Adrenal gland (tissue), 9 donors: ENCODE measurements at regions not wholly inside any gene's neighbourhood (a gene's known extent, or its start where the extent isn't known, plus 50 kb on each side); places are given as distances from the start of the nearest gene placed in this dataset.

Experiments used
- DNase-seq, 7 donors: peaks; one replicate each; pipeline ENCODE4 v3.0.0-alpha.2; 2019 to 2020
- H3K27ac ChIP-seq, 5 donors: fragments of 200-600 bp; sonication (generic) in 4 of 5; 1 replicate in 3 of 5; 2 replicates in 2 of 5; pipeline versions ENCODE4 v1.5.1 to v1.8.0; 2016 to 2020; ENCODE audit warnings: mild to moderate bottlenecking in 1 of 5
- H3K27me3 ChIP-seq: fragments of 200-600 bp; 2 replicates; pipeline ENCODE4 v1.8.0; 2021
- H3K36me3 ChIP-seq, 2 donors: fragments of 200-600 bp; replicated peaks in 1 of 2; 1 replicate in 1 of 2; 2 replicates in 1 of 2; pipeline versions ENCODE4 v1.5.1 to v1.8.0; 2018 to 2022
- H3K4me1 ChIP-seq, 2 donors: fragments of 200-600 bp; replicated peaks in 1 of 2; 1 replicate in 1 of 2; 2 replicates in 1 of 2; pipeline versions ENCODE4 v1.5.1 to v1.8.0; 2018 to 2021
- H3K4me3 ChIP-seq, 4 donors: fragments of 200-600 bp; sonication (generic) in 3 of 4; one replicate each; pipeline ENCODE4 v1.5.1; 2016 to 2018
- H3K9me3 ChIP-seq, 3 donors: fragments of 200-600 bp; sonication (generic) in 1 of 3; replicated peaks in 1 of 3; 1 replicate in 2 of 3; 2 replicates in 1 of 3; pipeline versions ENCODE4 v1.5.1 to v1.8.0; 2016 to 2021
- POLR2A ChIP-seq, 2 donors: fragments of 450-650 bp; IDR thresholded peaks; one replicate each; pipeline ENCODE4 v1.6.1; 2017; ENCODE audit warnings: antibody characterized with exemption in 2 of 2, mild to moderate bottlenecking in 2 of 2, moderate library complexity in 1 of 2
- WGBS, 4 donors: extraction: QIAGEN DNeasy Blood & Tissue Kit in 2 of 4; methylation state at CpG; one replicate each; pipeline versions ENCODE4 v1.1.5 to v1.1.7; 2013 to 2017; 5-methylcytosine and 5-hydroxymethylcytosine counted together
- intact Hi-C, 2 donors: fragments of 100-400 bp; cut with DNase I; formaldehyde crosslinking; loops; one replicate each; pipeline versions ENCODE4 v1.14.1 to v1.15.0; 2022 to 2023
- TF ChIP-seq, protein P1 (sequence below), 6 experiments: fragments of 450-650 bp in 4 of 6; fragments of 200-600 bp in 2 of 6; sonication (generic) in 1 of 6; IDR thresholded peaks; 1 replicate in 5 of 6; 2 replicates in 1 of 6; pipeline versions ENCODE4 v1.5.1 to v1.8.0; 2016 to 2021; ENCODE audit warnings: antibody characterized with exemption in 6 of 6, mild to moderate bottlenecking in 2 of 6, moderate library complexity in 1 of 6
- donor health status: healthy with polysubstance abuse.
- donor health status: Bipolar disorder and iron deficiency.
- donor health status: DM: yes; HTN: yes; CAD: no.
- donor health status: DM: no; HTN: no; CAD: no.
- donor health status: DM: no; HTN: no; CAD: no.

DNA sequence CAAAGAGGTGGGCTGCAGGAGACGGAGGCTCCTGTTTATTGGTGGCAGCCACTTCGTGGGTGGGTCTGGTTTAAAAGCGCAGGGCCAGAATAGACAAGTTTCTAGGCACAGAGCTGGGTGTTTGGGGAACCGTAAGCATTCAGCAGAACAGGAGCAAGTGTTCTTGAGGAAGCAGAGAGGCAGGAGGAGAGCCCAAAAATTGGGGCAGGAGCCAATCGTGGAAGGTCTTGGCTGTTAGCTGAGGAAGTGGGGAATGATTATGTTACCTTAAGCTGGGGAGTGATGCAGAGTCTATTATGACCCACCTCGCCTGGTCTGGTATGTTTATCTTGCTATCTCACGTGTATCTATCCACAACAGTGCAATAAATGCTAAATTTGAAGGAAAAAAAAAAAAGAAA lies 64.3 kb upstream of the ATL2 start:
- H3K4me1 ChIP-seq: peaks cover 12 to 13% of the 10 kb centered on the region in 2 donors
- no peak for TF ChIP-seq POLR2A (IDR thresholded peaks at IDR 0.05)
- TF ChIP-seq, protein P1, sequence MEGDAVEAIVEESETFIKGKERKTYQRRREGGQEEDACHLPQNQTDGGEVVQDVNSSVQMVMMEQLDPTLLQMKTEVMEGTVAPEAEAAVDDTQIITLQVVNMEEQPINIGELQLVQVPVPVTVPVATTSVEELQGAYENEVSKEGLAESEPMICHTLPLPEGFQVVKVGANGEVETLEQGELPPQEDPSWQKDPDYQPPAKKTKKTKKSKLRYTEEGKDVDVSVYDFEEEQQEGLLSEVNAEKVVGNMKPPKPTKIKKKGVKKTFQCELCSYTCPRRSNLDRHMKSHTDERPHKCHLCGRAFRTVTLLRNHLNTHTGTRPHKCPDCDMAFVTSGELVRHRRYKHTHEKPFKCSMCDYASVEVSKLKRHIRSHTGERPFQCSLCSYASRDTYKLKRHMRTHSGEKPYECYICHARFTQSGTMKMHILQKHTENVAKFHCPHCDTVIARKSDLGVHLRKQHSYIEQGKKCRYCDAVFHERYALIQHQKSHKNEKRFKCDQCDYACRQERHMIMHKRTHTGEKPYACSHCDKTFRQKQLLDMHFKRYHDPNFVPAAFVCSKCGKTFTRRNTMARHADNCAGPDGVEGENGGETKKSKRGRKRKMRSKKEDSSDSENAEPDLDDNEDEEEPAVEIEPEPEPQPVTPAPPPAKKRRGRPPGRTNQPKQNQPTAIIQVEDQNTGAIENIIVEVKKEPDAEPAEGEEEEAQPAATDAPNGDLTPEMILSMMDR (IDR thresholded peaks at IDR 0.05): no peak
- H3K36me3 ChIP-seq: no peaks in the 10 kb centered on the region
- H3K9me3 ChIP-seq: no peaks in the 10 kb centered on the region
- H3K27me3 ChIP-seq: no peaks in the 10 kb centered on the region
- DNase-seq: no peak
- 91 to 93% (median 91%) methylated on average over 7 of the region's 7 CpGs for WGBS, 4 donors
- no peak overlapping the region for H3K4me3 ChIP-seq
- no peak overlapping the region for H3K27ac ChIP-seq
- intact Hi-C loops: no loop called here

DNA sequence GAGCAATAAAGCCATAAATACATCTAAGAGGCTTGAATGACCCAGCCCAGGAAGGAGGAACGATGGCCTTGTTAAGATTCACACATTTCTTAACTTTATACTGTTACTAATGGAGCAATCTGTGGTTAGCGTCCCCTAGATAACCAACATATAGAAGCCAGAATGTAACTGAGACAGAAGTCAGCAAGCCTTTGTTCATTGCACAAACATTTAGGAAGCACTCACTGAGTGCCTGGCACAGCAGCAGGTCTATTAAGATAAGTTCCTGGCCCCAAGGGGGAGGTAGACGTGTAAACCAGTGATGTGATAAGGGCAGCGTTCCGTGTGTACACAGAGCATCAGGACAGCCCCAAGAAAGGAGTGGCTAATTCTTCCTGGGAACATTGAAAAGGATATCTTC lies 63.6 kb upstream of the ATL2 start:
- 73 to 83% (median 79%) methylated on average over 5 of the region's 5 CpGs for WGBS, 4 donors
- H3K27me3 ChIP-seq: no peaks in the 10 kb centered on the region
- H3K4me1 ChIP-seq: peaks cover 12 to 13% of the 10 kb centered on the region in 2 donors

DNA sequence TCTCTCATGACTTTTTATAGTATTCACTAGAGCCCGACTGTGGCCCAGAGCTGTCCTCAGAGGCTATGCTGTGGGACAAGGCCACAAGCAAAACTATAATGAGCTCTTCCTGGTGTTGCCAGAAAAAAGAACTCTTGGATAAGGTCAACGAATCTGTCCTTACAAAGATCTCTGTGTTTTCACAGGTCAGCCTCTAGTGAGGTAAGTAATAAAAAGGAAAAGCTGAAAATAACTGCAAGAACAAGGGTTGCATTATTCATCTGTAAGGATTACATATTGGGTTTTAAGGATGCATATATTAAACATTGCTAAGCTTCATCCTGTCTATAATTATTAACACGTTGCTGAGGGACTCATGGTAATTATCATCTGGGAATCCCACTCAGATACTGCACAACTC lies 62.8 kb upstream of the ATL2 start:
- WGBS, 4 donors: 35 to 61% (median 49%) methylated on average over 3 of the region's 3 CpGs
- Histone ChIP-seq H3K36me3 (no peaks in the 10 kb centered on the region), H3K4me1 (peaks cover 12 to 13% of the 10 kb centered on the region in 2 donors), H3K27me3 (no peaks in the 10 kb centered on the region), H3K27ac (peak overlapping the region in 1 of 5 donors; percentile 17), H3K9me3 (no peaks in the 10 kb centered on the region), H3K4me3 (no peak overlapping the region)
- TF ChIP-seq POLR2A (IDR thresholded peaks at IDR 0.05): no peak
- DNase-seq: no peak
- intact Hi-C loops: no loop called here

More for the DNA sequence above, 63.6 kb upstream of the ATL2 start:
- intact Hi-C loops: no loop called here
- TF ChIP-seq, protein P1 (IDR thresholded peaks at IDR 0.05): no peak
- no peak for TF ChIP-seq POLR2A (IDR thresholded peaks at IDR 0.05)
- Histone ChIP-seq H3K9me3 (no peaks in the 10 kb centered on the region), H3K36me3 (no peaks in the 10 kb centered on the region), H3K4me3 (no peak overlapping the region), H3K27ac (no peak overlapping the region)
- DNase-seq: no peak

DNA sequence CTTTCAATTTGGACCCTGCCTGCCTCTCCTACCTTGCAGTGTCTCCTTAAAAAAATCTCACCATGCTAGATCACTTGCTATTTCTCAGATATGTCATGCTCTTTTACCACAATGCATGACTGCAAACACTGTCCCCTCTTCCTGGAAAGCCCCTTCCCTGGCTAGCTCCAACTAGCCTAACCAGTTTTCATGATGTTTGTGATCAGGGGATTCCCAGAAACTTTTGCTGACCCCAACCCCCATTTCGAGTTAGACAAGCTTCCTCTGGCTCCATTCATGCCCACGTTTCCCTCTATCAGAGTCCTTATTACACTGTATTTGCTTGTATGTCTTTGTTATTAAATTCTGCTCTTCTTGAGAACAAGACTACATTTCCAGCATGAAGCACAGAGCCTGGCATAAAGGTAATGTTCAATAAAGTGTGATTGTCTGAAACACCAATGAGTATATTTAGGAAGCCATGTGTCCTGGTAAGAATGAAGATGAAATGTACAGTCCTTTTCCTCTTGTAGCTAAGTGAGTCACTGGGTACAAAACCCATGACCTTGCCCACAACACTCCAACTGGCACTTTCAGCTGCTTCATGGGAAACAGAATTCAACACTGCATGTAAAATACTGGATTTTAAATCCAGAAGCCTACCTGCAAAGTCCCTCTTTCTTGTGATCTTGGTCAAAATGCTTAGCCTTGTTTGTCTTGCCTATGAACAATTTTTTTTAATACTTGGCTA lies 62.0 kb upstream of the ATL2 start:
- Histone ChIP-seq H3K27me3 (no peaks in the 10 kb centered on the region), H3K27ac (peak overlapping the region in 1 of 5 donors; percentile 17), H3K4me1 (peaks cover 12 to 13% of the 10 kb centered on the region in 2 donors), H3K9me3 (no peaks in the 10 kb centered on the region), H3K36me3 (no peaks in the 10 kb centered on the region), H3K4me3 (no peak overlapping the region)
- WGBS, 4 donors: 51 to 56% (median 55%) methylated on average over 2 of the region's 2 CpGs
- TF ChIP-seq POLR2A (IDR thresholded peaks at IDR 0.05): no peak
- TF ChIP-seq, protein P1 (IDR thresholded peaks at IDR 0.05): no peak
- peak; percentile 27 to 61 (median 55) for DNase-seq
- intact Hi-C loops: no loop called here
